HEK293T (cell line): ENCODE measurements at regions not wholly inside any gene's neighbourhood (a gene's known extent, or its start where the extent isn't known, plus 50 kb on each side); places are given as distances from the start of the nearest gene placed in this dataset.

Experiments
- BHLHE40 ChIP-seq: fragments of 450-650 bp; IDR thresholded peaks from 2 replicates; pipeline ENCODE4 v1.6.1; 2016; ENCODE audit warnings: mild to moderate bottlenecking, moderate library complexity, borderline replicate concordance
- ELF4 ChIP-seq: fragments of 450-650 bp; IDR thresholded peaks from 2 replicates; pipeline ENCODE4 v1.6.1; 2017; ENCODE audit warnings: antibody characterized with exemption
- FOXM1 ChIP-seq: fragments of 450-650 bp; IDR thresholded peaks from 2 replicates; pipeline ENCODE4 v1.6.1; 2017; ENCODE audit warnings: mild to moderate bottlenecking, borderline replicate concordance
- SUZ12 ChIP-seq: fragments of 450-650 bp; IDR thresholded peaks from 2 replicates; pipeline ENCODE4 v1.6.1; 2016; ENCODE audit warnings: mild to moderate bottlenecking
- ZNF384 ChIP-seq: fragments of 450-650 bp; IDR thresholded peaks from 2 replicates; pipeline ENCODE4 v1.6.1; 2016

- TF ChIP-seq SUZ12 (no peak), ELF4 (no peak), FOXM1 (no peak), BHLHE40 (no peak), ZNF384 (no peak)
Observed at GRCh38 chr7:67781841-67782240, 785.2 kb downstream of the TYW1 start.
